Dendritic cell treated with granulocyte-macrophage colony-stimulating factor and Interleukin-4, amounts not matched to agents 40 ng/mL and 50 ng/mL, for 4 days (primary cell): ENCODE measurements at regions not wholly inside any gene's neighbourhood (a gene's known extent, or its start where the extent isn't known, plus 50 kb on each side); places are given as distances from the start of the nearest gene placed in this dataset.

Experiments used
- H3K27ac Mint-ChIP-seq: one replicate; pipeline ENCODE4 v1.8.0; 2022; ENCODE audit warnings: mild to moderate bottlenecking, mixed read lengths
- H3K27me3 Mint-ChIP-seq: one replicate; pipeline ENCODE4 v1.8.0; 2022; ENCODE audit warnings: mild to moderate bottlenecking, mixed read lengths
- H3K36me3 Mint-ChIP-seq: one replicate; pipeline ENCODE4 v1.8.0; 2022; ENCODE audit warnings: low read depth, mixed read lengths
- H3K4me1 Mint-ChIP-seq: one replicate; pipeline ENCODE4 v1.8.0; 2022; ENCODE audit warnings: low read depth, mixed read lengths
- H3K4me3 Mint-ChIP-seq: one replicate; pipeline ENCODE4 v1.8.0; 2022; ENCODE audit warnings: mild to moderate bottlenecking, moderate library complexity, mixed read lengths
- H3K9me3 Mint-ChIP-seq: one replicate; pipeline ENCODE4 v1.8.0; 2022; ENCODE audit warnings: mixed read lengths
- intact Hi-C: fragments of 100-400 bp; cut with micrococcal nuclease; formaldehyde crosslinking; loops from one replicate; pipeline ENCODE4 v1.15.0; 2022

- Mint-ChIP-seq H3K9me3 (no peaks in the 10 kb centered on the region), H3K27me3 (peaks cover 4% of the 10 kb centered on the region), H3K4me1 (no peaks in the 10 kb centered on the region), H3K36me3 (no peaks in the 10 kb centered on the region), H3K27ac (no peak overlapping the region), H3K4me3 (no peak overlapping the region)
- intact Hi-C loops = no loop called here
These were observed 252.4 kb upstream of the SALL3 start for GRCh38 chr18:78727057-78727739.

DNA sequence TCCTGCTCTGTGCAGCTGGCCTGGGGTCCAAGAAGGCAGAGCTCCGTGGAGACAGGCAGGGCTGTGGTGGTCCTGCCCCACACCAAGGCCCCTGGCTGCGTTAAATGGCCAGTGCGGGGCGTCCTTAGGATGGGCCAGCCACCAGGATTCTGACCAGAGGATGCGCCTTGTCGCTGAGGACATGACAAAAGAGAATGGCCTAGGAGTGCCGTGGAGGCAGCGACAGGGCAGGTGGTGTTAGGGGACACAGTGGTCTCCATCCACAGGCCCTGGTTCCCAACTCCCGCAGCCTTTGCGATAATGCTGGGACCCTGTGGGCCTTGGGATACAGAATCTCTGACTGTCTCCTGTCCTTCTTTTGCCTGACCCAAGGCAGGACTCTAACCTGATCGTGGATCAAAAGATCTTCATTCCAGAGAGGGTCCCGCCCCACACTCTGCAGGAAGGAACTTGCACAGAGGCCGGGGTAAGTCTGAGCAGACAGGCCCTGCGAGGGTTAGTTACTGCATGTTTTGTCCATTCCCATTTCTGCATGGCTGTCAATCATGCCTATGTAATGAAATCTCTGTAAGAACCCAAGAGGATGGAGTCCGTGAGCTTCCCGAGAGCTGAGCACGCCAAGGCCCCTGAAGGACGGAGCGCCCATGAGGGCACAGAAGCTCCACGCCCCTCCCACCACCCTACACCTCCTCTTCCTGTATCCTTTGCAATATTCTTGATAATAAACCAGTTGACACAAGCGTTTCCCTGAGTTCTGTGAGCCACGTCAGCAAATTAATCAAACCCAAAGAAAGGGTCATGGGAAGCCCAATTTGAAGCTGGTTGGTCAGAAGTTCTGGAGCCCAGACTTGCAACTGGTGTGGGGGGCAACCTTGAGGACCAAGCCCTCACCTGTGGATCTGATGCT lies 251.5 kb upstream of the SALL3 start:
- Mint-ChIP-seq H3K4me1 (no peaks in the 10 kb centered on the region), H3K27ac (no peak overlapping the region), H3K27me3 (peaks cover 4% of the 10 kb centered on the region), H3K36me3 (no peaks in the 10 kb centered on the region), H3K9me3 (no peaks in the 10 kb centered on the region), H3K4me3 (no peak overlapping the region)
- intact Hi-C loops = no loop called here

DNA sequence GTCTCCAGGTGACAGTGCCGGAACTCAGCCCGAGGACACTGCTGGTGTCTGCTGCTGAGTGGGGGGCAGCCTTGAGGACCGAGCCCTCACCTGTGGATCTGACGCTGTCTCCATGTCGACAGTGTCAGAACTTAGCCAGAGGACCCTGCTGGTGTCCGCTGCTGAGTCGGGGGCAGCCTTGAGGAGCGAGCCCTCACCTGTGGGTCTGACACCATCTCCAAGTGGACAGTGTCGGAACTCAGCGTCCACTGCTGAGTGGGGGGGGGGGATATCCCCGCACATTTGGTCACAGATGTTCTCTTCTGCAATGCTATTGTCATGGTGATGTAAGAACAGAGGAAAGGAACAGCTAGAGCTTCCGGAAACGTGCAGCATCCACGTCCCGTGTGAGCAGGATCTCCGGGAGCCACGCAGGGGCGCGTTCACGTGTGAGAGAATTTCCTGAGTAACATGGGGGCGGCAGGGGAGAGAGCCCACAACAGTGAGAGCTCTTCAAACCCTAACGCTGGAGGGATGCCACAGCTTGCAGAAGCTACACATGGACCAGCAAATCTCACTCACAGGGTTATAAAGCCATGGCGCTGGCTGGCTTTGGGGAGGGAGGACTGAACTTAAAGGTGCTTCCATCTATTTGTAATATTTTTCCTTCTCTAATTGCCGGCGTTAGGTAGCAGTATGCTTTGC lies 250.7 kb upstream of the SALL3 start:
- Mint-ChIP-seq H3K36me3 (no peaks in the 10 kb centered on the region), H3K27ac (no peak overlapping the region), H3K4me1 (no peaks in the 10 kb centered on the region), H3K4me3 (no peak overlapping the region), H3K27me3 (peaks cover 3% of the 10 kb centered on the region), H3K9me3 (no peaks in the 10 kb centered on the region)
- intact Hi-C loops = no loop called here

GRCh38 chr18:78730546-78730945 lies 249.1 kb upstream of the SALL3 start:
- Mint-ChIP-seq H3K4me3 (no peak overlapping the region), H3K27ac (no peak overlapping the region), H3K27me3 (peaks cover 3% of the 10 kb centered on the region), H3K36me3 (no peaks in the 10 kb centered on the region), H3K9me3 (no peaks in the 10 kb centered on the region), H3K4me1 (no peaks in the 10 kb centered on the region)
- intact Hi-C loops = no loop called here

GRCh38 chr18:78731016-78731397 lies 248.6 kb upstream of the SALL3 start:
- Mint-ChIP-seq H3K27ac (no peak overlapping the region), H3K36me3 (no peaks in the 10 kb centered on the region), H3K27me3 (peaks cover 3% of the 10 kb centered on the region), H3K9me3 (no peaks in the 10 kb centered on the region), H3K4me3 (no peak overlapping the region), H3K4me1 (no peaks in the 10 kb centered on the region)
- intact Hi-C loops = no loop called here

GRCh38 chr18:78731398-78732032 lies 248.1 kb upstream of the SALL3 start:
- Mint-ChIP-seq H3K4me3 (no peak overlapping the region), H3K4me1 (no peaks in the 10 kb centered on the region), H3K36me3 (no peaks in the 10 kb centered on the region), H3K9me3 (no peaks in the 10 kb centered on the region), H3K27me3 (peaks cover 3% of the 10 kb centered on the region), H3K27ac (no peak overlapping the region)
- intact Hi-C loops = no loop called here

DNA sequence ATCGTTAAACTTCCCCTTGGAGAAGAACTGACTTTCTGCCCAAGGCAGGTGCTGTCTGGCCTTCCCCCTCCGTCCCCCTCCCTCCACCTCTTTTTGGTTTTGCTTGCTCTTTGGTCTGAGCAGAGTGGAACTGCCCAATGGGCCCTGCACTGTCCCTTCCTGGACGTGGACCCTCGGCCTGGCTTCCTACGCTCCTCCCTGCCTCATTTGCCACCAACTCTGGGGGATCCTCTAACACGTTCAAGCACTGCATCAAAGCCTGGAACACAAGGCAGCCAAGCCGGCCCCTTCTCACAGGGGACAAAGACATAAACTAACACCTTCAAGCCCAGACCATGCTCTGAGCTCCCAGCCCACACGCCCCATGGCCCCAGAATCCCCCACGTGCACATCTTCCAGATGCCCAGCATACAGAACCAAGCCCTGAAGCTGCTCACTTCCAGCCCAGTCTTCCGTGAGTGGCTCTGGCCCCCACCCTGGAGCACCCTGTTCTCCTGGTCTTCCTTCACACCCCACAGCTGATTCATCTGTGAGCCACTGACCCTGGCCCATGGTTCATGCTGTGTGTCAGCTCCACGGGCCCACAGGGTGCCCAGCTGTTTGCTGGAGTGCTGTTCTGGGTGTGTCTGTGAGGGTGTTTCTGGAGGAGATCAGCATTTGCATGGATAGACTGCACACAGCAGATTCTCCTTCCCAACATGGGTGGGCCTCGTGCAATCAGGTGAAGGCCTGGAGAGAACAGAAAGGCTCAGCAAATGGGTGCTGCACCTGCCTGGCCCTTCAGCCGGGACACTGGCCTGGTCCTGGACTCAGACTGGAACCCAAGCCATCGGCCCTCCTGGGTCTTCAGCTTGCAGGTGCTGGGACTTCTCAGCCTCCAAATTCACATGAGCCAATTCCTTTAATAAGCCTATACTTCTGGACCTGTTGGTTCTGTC lies 247.1 kb upstream of the SALL3 start:
- H3K9me3 Mint-ChIP-seq = no peaks in the 10 kb centered on the region
- no peak overlapping the region for H3K27ac Mint-ChIP-seq
- H3K4me3 Mint-ChIP-seq = no peak overlapping the region
- H3K27me3 Mint-ChIP-seq = peaks cover 3% of the 10 kb centered on the region
- no peaks in the 10 kb centered on the region for H3K4me1 Mint-ChIP-seq
- intact Hi-C loops = no loop called here
- no peaks in the 10 kb centered on the region for H3K36me3 Mint-ChIP-seq

DNA sequence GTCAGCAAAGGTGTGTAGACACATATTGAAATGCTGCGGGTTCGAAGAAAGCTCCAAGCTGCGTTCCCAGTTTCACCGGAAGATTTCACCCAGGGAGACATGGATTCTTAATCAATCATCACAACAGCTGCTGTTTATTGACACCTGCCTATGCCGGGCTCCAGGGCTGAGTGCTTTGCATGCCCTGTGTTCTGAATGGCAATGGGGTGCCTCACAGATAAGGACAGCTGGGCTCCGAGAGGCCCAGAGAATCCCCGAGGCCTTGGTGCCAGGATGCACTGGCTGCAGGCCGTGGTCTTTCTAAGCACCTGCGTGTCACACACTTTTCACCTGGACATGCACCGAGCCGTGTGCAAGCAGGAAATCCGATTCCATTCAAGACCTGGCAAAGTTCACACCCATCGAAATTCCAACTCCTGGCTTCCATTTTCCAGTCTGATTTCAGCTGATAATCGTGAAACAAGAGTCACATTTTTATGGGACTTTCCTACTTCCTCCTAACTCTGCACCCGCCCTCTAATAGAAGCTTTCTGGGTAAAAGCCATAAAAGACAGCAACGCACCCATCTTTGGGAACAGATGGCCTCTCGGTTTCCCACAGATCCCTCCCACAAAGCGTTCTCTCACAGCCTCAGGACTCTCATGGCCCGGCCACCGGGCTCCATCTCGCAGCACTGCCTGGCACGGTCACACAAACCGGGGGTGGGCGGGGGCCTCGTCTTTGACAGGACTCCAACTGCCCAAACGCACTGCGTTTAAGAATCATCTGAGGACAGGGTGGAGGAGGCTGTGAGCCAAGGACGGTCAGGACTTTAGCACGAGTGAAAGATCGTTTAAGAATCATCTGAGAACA lies 245.6 kb upstream of the SALL3 start:
- H3K4me3 Mint-ChIP-seq = no peak overlapping the region
- no peaks in the 10 kb centered on the region for H3K9me3 Mint-ChIP-seq
- peaks cover 3% of the 10 kb centered on the region for H3K27me3 Mint-ChIP-seq
- H3K27ac Mint-ChIP-seq = no peak overlapping the region
- intact Hi-C loops = no loop called here
- H3K4me1 Mint-ChIP-seq = no peaks in the 10 kb centered on the region
- no peaks in the 10 kb centered on the region for H3K36me3 Mint-ChIP-seq

DNA sequence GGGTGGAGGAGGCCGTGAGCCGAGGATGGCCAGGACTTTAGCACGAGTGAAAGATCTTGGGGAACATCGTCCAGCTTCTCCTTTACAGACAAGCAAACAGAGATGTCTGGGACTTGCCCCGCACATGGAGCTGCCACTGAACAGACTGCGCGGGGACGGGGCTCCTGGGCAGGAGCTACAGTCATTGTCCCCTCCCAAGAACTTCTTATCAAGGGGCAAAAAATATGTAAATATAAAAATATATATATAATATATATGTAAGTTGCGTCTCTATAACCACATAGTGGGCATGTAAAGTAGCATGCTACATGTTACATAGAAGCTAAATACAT lies 245.0 kb upstream of the SALL3 start:
- Mint-ChIP-seq H3K27ac (no peak overlapping the region), H3K4me3 (no peak overlapping the region), H3K36me3 (no peaks in the 10 kb centered on the region), H3K27me3 (peaks cover 3% of the 10 kb centered on the region), H3K9me3 (no peaks in the 10 kb centered on the region), H3K4me1 (no peaks in the 10 kb centered on the region)
- intact Hi-C loops = no loop called here

DNA sequence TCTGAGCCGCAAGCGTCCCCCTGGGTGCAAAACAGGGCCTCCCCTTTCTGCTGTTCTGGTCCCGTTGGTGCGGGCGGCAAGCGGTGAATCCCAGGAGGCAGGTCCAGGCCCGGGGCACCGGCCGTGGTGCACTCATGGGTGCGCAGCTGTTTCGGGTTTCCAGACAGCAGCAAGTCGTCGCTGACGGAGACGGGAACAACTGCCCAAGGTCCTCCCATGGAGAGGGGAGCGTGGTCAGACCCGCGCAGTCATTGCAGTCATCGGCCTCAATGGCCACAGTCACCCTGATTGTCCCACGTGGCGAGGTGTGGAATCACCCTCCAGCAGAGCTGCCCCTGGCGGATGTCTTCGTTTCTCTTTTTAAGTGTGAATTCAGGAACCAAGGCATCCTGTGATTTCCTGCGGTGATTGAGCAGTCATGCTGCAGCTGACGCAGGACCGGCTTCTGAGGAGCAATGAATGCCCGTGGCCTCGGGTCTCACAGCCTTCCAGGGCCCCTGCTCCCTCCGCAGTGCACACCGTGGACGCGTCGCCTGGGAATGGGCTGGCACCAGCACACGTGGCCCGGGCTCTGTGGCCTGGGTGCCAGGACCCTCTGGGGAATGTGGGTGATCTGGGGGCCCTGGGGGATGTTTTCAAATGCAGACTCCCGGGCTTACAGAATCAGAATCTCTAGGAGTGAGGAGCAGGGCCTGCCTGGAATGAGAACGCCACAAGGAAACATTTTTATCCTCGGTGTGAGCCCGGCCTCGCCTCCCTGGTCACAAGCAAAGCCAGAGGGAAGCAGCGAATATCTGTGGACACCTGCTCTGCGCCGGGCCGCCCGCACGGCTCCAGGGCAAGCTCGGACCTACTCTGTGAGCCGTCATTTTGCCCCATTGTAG lies 244.2 kb upstream of the SALL3 start:
- no peaks in the 10 kb centered on the region for H3K9me3 Mint-ChIP-seq
- intact Hi-C loops = no loop called here
- peaks cover 2% of the 10 kb centered on the region for H3K27me3 Mint-ChIP-seq
- no peak overlapping the region for H3K4me3 Mint-ChIP-seq
- H3K4me1 Mint-ChIP-seq = no peaks in the 10 kb centered on the region
- no peaks in the 10 kb centered on the region for H3K36me3 Mint-ChIP-seq
- H3K27ac Mint-ChIP-seq = no peak overlapping the region

- no peaks in the 10 kb centered on the region for H3K36me3 Mint-ChIP-seq
- intact Hi-C loops = no loop called here
- H3K27ac Mint-ChIP-seq = no peak overlapping the region
These were observed 243.5 kb upstream of the SALL3 start for GRCh38 chr18:78736015-78736690.

More at GRCh38 chr18:78736015-78736690, 243.5 kb upstream of the SALL3 start:
- Mint-ChIP-seq H3K4me1 (no peaks in the 10 kb centered on the region), H3K9me3 (no peaks in the 10 kb centered on the region), H3K27me3 (peaks cover 2% of the 10 kb centered on the region), H3K4me3 (no peak overlapping the region)
